GM19463 (cell line): ENCODE measurements at regions not wholly inside any gene's neighbourhood (a gene's known extent, or its start where the extent isn't known, plus 50 kb on each side); places are given as distances from the start of the nearest gene placed in this dataset.

ENCODE experiments used
- ATAC-seq: cut with Tn5 transposase; IDR thresholded peaks from one replicate; pipeline ENCODE4 v1.9.1; 2021; ENCODE audit warnings: mild to moderate bottlenecking, moderate library complexity; ENCODE audit not compliant: unreplicated experiment

DNA sequence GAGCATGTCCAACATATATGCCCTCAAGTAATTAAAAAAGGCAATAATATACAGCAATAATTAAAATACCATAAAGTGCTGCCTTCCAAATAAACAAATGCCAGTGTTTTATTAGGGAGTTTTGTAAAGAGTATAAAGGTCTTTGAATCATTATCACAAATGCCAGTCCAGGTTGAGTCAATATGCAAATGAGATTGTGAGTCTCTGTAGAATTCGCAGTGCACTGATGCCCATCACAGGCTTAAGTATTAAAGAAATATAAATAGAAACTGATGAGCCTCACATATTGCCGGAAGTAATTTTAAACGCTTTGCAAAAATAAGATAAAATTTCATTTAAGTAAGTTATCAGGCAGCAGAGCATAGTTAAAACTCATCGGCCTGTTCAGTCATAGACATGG is 205.0 kb upstream of the TECRL start:
- ATAC-seq = no peak

DNA sequence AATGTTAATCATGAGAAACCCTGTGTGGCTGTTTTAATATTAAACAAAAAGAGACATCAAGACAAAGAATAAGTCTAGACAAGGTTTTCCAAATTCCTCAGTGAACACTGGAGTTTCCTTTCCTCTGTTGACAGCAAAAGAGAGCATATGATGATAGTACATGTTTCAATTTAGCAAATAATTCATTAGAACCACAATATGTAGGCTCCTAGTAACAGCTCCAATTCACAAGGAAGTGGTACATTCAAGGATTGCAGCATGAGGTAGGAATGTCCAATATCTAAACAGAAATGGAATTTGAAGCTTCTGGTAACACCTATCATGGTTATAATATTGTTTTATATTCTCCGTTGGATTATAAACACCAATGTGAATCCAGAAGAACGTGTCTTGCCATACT is 203.8 kb upstream of the TECRL start:
- ATAC-seq = no peak

DNA sequence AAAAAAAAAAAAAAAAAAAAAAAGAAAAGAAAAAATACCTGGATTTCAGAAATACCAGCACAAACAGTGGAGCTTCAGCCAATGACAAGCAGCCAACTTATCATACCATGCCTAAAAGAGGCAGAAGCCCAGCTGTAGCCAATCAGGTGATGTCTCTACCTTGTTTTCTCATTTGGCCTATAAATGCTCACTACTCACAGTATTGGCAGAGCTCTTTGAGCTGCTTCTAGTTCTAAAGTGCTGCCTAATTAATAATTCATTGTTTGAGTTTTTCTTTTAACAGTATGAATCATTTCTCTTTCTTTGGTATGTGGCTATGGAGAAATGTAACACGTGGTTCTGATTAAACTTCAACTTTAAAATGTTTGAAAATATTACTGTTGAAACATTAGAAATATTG is 188.8 kb upstream of the TECRL start:
- no peak for ATAC-seq

DNA sequence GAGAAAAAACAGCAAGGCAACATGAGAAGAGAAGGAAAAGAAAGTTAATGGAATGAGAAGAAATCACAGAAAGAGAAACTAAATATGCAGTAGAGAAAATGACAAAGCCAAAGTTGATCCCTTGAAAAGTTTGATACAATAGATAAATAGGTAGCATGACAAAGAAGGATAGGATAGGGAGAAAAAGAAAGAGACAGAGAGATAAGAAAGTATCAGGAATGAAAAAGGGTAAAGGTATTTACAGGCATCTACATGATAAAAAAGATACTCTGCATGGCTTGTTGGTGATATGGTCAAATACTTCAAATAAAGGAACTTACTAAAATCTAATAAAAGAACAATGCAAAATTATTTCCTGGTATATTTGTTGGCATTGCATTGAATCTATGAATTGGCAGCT is 185.5 kb upstream of the TECRL start:
- no peak for ATAC-seq

DNA sequence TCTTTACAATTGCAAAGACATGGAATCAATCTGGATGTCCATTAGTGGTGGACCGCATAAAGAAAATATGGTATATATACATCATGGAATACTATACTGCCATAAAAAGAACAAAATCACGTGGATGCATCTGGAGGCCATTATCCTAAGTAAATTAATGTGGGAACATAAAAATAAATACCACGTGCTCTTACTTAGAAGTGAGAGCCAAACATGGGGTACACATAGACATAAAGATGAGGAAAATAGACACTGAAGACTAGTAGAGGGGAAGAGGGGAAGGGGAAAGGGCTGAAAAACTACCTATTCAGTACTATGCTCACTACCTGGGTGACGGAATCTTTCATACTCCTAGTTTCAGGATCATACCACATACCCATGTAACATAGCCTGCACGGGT is 179.3 kb upstream of the TECRL start:
- ATAC-seq = no peak

DNA sequence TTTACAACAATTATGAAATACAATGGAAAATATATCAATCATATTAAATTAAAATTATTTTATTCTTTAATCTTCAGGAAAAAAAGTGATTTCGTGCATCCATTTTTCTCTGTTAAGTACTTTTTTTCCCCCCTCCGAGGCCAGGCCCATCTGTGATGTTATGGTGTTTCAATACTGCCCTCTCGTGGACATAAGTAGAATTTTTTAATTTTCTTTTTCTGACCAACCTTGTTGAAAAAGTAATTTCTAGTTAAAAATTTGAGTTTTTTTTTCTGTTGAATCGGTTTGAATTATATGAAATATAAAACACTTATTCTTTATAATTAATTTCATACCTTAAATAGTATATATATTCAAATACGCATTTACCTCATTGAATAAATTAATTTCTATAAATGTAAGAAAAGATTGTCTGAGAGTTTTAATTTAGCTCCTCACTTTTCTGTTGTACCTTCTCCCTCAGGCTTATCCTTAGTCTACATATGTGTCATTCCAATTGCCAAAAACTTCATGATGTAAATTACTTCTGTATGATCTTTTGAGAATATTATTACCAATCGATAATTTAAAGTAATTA is 175.8 kb upstream of the TECRL start:
- ATAC-seq = no peak

DNA sequence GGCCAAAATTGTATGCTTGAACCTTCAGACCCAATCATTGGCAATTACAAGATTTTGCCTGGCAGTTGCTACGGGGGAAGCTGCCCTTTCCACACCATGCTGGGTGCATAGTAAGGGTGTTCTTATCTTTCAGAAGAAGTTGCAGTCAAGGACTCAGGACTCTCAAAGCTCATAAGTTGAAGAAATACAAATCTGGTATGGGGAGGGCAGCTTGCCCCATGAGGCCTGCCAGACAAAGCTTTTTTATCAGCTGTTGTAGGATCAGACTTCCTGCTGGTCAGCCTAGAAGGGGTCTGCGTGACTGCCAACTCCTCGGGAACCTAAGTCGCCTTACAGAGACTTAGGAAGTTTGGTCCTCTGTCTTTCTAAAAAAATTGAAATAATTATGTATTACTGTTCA is 174.9 kb upstream of the TECRL start:
- ATAC-seq = no peak

DNA sequence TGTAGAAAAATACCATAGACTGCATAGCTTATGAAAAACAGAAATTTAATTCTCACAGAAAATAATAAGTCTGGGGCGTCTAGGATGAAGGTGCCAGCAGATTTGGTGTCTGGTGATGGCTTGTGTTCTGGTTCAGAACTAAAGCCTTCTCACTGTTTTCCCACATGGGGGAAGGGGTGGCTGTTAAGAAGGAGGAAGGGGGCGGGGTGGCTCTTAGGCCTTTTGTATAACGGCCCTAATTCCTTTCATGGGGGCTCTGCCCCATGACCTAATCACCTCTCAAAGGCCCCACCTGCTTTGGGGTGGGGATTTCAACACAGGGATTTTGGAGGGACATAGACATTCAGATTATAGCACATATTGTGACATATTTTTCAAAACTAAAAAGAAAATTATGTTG is 173.2 kb upstream of the TECRL start:
- ATAC-seq = no peak

DNA sequence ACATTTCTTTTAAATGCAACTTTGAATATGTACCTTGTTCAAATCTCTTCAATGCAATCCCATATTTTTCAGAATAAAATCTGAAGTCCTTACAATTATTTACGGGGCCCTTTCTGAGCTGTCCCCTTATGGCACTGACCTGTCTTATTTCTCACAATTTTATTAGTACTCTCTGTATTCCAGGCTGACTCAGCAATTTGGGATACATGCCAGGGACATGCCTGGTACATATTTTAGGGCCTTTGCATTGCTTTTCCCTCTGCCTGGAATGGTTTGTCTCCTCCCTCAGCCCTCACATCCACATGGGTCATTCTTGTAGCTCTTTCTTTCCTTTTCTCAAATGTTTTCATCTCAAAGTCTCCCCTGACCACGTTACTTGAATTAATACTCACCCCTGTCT is 172.2 kb upstream of the TECRL start:
- ATAC-seq = no peak

DNA sequence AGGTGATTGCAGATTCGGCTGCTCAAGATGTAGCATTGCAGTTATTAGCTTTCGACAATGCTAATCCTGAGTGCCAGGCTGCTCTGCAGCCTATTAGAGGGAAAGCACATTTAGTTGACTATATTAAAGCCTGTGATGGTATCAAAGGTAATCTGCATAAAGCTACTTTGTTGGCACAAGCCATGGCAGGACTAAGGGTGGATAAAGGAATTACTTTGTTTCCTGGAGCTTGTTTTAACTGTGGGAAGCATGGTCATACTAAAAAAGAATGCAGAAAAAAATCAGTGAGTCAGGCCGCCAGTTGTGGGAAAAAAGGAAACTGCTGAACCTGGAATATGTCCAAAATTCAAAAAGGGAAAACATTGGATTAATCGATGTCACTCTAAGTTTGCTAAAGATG is 154.9 kb upstream of the TECRL start:
- ATAC-seq = no peak

DNA sequence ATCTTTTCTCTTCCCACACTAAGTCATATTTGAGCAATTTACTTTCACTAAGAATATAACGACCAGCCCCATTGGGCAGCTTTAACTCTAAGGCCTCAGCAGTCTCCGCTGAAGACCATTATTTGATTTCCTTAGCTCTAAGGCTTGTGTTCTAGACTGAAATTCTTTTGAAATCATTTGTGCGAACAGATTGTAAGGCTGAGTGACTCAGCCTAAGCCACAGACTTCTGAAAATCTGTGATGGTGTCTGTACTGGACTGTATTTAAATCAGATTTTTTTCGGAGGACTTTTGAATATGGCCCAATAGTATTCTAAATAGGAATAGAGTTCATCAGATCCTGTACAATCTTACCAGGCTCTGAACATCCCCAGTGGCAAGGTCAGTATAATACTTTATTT is 150.3 kb upstream of the TECRL start:
- no peak for ATAC-seq

DNA sequence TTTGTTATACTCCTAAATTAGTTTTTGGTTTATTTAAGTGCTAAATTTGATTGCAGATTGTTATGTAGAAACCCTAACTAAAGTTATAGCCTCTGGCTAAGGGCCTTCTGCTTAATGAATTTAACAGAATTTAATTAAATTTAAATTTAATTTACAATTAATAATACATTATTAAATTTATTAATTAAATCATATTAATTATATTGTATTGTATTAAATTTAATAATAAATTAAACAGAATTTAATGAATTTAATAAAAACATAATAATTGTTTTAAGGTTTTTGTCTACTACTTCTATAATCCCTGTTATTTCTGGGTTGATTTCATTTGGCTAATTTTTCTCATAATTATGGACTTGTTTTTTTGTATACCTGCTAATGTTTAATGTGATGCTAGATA is 141.9 kb upstream of the TECRL start:
- no peak for ATAC-seq

DNA sequence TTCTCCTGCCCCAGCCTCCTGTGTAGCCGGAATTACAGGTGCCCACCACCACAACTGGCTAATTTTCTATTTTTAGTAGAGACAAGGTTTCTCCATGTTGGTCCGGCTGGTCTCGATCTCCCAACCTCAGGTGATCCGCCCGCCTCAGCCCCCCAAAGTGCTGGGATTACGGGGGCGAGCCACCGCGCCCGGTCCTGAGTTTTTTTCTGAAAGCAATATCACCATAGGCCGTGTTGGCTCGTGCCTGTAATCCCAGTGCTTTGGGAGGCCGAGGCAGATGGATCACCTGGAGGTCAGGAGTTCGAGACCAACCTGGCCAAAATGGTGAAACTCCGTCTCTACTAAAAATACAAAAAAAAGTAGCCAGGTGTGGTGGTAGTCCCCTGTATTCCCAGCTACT is 136.3 kb upstream of the TECRL start:
- ATAC-seq = no peak

DNA sequence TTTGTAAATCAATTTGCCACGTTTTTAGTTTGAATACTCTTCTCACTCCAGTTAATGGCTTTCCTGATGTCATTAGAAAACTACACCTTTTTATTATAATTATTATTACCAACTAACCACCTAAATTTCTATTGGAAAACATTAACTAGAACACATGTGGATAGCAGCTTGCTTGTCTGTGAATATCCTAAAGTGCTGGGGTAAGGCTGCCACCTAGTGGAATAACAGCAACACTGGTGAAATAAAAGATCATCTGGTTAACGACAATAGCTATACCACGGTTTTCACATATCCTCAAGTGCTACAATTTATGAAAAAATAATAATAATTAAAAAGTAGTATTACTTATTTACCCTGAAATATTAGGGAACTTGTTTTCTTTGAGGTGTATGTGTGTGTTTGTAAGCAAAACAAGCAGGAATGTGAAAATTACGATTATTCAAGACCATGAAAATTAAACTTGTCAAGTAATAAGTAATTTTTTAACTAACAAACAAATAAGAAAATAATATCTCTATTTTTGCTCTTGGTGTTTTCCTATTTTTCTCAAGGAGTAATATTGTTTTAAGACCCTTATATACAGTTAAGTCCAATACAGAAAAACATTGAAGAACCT is 130.1 kb upstream of the TECRL start:
- ATAC-seq = peak; percentile 97

DNA sequence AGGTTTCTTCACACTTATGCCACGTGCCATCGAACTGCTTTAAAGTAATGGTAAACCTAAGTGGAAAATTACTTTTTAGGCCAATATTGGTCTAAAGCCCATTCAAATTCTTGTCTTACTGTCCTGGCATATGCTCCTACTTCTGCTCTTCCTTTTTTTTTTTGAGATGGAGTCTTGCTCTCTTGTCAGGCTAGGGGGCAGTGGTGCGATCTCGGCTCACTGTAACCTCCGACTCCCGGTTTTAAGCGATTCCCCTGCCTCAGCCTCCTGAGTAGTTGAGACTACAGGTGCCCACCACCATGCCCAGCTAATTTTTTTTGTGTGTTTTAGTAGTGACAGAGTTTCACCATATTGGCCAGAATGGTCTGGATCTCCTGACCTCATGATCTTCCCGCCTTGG is 129.0 kb upstream of the TECRL start:
- no peak for ATAC-seq

DNA sequence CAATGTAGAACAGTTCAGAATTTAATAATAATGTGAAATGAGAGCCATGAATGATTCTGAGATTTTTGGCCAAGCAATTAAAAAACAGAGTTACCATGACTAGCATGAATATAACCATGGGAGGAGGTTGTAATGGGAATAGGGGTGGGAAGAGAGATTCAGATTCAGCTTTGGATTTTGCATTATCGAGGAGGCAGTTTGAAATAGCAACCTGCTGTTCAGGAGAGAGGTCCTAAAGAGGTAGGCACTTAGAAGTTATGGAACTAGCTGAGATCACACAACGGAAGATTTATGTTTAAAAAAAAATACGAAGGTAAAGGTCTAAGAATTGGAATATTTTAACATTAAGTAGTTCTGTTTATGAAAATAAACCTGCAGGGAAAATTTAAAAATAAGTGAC is 124.4 kb upstream of the TECRL start:
- no peak for ATAC-seq

DNA sequence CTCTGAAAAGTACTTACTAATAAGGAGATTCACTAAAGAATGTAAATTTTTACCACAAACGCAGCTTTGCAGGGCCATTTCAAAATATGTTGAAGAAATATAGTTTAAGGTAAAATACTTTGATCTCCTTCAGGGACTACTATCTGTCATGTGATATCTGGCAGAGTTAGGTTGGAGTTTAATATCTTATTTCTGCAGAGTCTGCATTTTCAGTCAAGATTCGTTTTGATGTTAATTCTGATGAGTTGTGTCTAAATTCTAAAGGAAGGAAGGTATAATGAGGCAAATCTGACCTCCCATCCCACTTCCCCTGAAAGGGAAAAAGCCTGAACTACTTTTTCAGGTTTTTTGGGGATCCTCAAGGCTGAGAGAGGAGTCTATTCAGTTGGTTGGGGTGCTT is 123.9 kb upstream of the TECRL start:
- no peak for ATAC-seq

DNA sequence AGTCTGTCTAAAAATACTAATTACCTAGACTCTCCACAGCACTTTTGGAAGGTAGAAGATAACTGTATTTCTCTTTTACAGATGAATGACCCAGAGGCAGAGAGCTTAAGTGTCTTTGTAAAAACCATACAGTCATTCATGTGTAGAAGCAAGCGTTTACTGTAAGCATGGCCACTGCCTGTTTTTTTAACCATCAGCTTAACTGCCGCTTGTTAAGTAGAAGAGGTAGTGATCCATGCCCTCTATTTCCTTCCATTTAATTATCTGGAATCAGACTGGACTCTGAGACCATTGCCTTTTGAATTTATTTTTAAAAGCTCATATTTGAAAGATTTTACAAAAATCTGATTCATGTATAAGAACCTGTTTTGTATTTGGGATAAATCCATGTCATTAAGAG is 111.2 kb upstream of the TECRL start:
- ATAC-seq = no peak

DNA sequence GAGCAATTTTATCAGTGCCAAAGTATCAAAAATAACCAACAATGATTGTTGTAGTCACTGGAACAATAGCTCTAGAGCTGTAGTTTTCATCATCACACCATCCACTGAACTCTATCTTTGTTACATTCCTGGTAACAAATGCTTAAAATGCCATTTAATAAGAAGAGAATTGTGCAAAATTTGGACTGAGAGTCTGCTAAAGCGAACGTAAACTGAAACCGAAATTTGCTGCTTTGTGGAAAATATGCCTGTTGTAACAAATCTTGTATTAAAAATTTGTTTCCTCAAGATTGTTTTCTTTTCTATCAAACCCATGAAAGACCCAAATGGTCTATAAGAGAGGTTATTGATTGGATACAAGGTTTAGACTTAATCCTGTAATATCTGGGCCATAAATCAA is 109.3 kb upstream of the TECRL start:
- ATAC-seq = no peak

DNA sequence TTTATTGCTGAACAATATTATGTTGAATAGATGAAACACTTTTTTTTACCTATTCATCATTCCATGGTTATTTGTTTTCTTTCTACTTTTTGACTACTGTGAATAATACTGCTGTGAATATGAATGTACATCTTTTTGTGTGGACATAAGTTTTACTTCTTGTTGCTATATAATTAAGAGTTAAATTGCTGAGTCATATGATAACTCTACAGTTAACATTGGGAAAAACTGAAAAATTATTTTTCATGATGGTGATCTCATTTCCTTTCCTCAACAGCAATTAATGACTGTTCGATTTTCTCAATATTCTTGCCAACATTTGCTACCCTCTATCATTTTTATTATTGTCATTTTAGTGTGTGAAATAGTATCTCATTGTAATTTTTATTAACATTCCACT is 106.9 kb upstream of the TECRL start:
- ATAC-seq = no peak

DNA sequence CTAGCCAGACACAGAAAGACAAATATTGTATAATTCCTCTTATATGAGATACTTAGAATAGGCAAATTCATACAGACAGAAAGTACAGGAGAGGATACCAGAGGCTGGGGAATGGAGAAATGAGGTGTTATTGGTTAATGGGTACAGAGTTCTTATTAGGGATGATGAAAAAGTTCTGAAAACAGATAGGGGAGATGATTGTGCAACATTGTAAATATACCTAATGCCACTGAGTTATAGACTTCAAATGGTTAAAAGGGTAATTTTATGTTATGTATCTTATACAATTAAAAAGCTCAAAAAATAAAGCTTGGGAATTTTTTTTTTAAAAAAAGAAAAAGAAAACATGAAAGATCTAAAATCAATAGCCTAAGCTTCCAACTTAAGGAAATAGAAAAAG is 98.8 kb upstream of the TECRL start:
- no peak for ATAC-seq

DNA sequence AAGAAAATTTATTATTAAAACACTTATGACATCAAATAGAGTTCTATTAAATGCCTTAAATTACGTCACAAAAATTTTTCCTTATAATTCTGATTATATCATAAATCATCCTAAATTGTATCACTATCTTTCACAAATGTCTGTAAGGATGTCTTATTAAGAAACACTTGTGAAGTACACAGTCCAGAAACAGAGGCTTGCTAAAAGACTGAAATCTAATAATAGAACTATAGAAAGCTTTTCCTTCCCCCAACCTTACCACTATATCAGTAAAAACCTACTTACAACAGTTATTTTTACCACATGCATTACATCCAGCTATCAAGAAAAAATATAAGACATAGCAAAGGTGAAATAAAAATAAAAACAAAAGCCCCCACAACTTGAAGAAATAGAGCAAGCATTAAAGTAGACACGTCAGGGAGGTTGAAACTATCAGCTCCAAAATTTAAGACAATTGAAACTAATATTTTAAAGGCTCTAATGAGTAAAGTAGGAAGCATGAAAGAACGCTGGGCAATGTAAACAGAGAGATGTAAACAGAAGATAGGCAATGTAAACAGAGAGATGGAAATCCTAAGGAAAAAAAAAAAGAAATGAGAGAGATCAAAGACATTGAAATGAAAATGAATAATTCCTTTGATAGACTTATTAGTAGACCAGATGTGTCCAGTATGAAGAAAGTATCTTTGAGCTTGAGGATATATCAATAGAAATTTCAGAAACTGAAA is 94.9 kb upstream of the TECRL start:
- ATAC-seq = no peak

DNA sequence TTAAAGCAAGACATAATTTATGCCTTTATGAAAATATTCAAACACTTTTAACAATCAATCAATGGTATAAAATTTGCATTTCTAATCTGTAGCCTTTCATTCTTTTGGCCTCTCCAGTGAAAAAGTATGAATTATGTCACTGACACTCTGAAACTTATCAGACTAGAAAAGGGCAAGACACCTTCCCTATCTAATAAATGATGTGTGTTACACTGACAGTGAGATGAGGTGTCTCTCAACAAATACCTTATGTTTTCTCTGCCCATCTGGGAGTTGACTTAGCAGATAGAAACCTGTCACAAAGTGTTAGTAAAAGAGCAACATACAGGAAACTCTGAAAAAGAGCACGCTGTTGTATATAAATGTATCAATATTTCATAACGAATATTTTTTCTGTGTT is 94.2 kb upstream of the TECRL start:
- no peak for ATAC-seq
